GM23248 (cell line): ENCODE measurements at regions not wholly inside any gene's neighbourhood (a gene's known extent, or its start where the extent isn't known, plus 50 kb on each side); places are given as distances from the start of the nearest gene placed in this dataset.

ENCODE experiments used
- DNase-seq: peaks from one replicate; pipeline ENCODE4 v3.0.0-alpha.2; 2015
- H2AFZ ChIP-seq: fragments of 200-600 bp; sonication (generic); 2 replicates; pipeline ENCODE4 v1.6.1; 2016; ENCODE audit warnings: antibody characterized with exemption
- H3F3A ChIP-seq: fragments of 200-600 bp; sonication (generic); 2 replicates; pipeline ENCODE4 v1.6.1; 2016; ENCODE audit warnings: mild to moderate bottlenecking, antibody characterized with exemption, mixed run types; ENCODE audit not compliant: insufficient read depth
- H3K27ac ChIP-seq: fragments of 200-600 bp; sonication (generic); 2 replicates; pipeline ENCODE4 v1.5.1; 2016; ENCODE audit warnings: mild to moderate bottlenecking
- H3K27me3 ChIP-seq: fragments of 200-600 bp; sonication (generic); replicated peaks from 2 replicates; pipeline ENCODE4 v1.6.1; 2016; ENCODE audit warnings: mild to moderate bottlenecking; ENCODE audit not compliant: insufficient read depth
- H3K36me3 ChIP-seq: fragments of 200-600 bp; sonication (generic); 2 replicates; pipeline ENCODE4 v1.6.1; 2016; ENCODE audit warnings: low read depth, mild to moderate bottlenecking
- H3K4me1 ChIP-seq: fragments of 200-600 bp; sonication (generic); 2 replicates; pipeline ENCODE4 v1.6.1; 2016; ENCODE audit warnings: mild to moderate bottlenecking; ENCODE audit not compliant: insufficient read depth
- H3K4me2 ChIP-seq: fragments of 200-600 bp; sonication (generic); one replicate; pipeline ENCODE4 v1.6.1; 2016; ENCODE audit warnings: mild to moderate bottlenecking; ENCODE audit not compliant: unreplicated experiment
- H3K4me3 ChIP-seq: fragments of 200-600 bp; sonication (generic); 2 replicates; pipeline ENCODE4 v1.5.1; 2016; ENCODE audit warnings: mild to moderate bottlenecking
- H3K79me2 ChIP-seq: fragments of 200-600 bp; sonication (generic); 2 replicates; pipeline ENCODE4 v1.6.1; 2016; ENCODE audit warnings: mild to moderate bottlenecking; ENCODE audit not compliant: insufficient read depth
- H3K9ac ChIP-seq: fragments of 200-600 bp; sonication (generic); 2 replicates; pipeline ENCODE4 v1.6.1; 2016; ENCODE audit warnings: mild to moderate bottlenecking
- H3K9me2 ChIP-seq: fragments of 200-600 bp; sonication (generic); 2 replicates; pipeline ENCODE4 v1.6.1; 2016; ENCODE audit warnings: mixed run types, mild to moderate bottlenecking, moderate library complexity; ENCODE audit not compliant: insufficient read depth
- H3K9me3 ChIP-seq: fragments of 200-600 bp; sonication (generic); one replicate; pipeline ENCODE4 v1.6.1; 2017; ENCODE audit warnings: low read depth
- H4K20me1 ChIP-seq: fragments of 200-600 bp; sonication (generic); 2 replicates; pipeline ENCODE4 v1.6.0; 2016; ENCODE audit not compliant: insufficient read depth
- EZH2 ChIP-seq: fragments of 200-600 bp; sonication (generic); IDR thresholded peaks from 2 replicates; pipeline ENCODE4 v1.6.1; 2018; ENCODE audit warnings: antibody characterized with exemption, mild to moderate bottlenecking; ENCODE audit not compliant: insufficient read depth, poor library complexity, severe bottlenecking
- EZH2phosphoT487 ChIP-seq: fragments of 200-600 bp; sonication (generic); IDR thresholded peaks from 2 replicates; pipeline ENCODE4 v1.6.1; 2018; ENCODE audit warnings: antibody characterized with exemption, moderate library complexity, mild to moderate bottlenecking, low read depth; ENCODE audit not compliant: insufficient read depth
- WGBS, 2 experiments: methylation state at CpG; one replicate each; pipeline ENCODE4 v1.1.6; 2015 to 2017; ENCODE audit warnings: low lambda C conversion rate in 2 of 2, low coverage in 1 of 2; ENCODE audit errors: missing lambda C conversion rate in 2 of 2; 5-methylcytosine and 5-hydroxymethylcytosine counted together
- in situ Hi-C: fragments of 300-500 bp; cut with MboI; formaldehyde crosslinking; loops from 2 replicates; pipeline ENCODE4 v1.15.0; 2020

GRCh38 chr12:13380297-13380696 lies 183.8 kb downstream of the EMP1 start:
- Histone ChIP-seq H4K20me1 (no peaks in the 10 kb centered on the region), H3F3A (no peaks in the 10 kb centered on the region), H3K4me3 (no peak overlapping the region), H3K27me3 (peaks cover 19% of the 10 kb centered on the region), H3K27ac (no peak overlapping the region), H2AFZ (no peak overlapping the region), H3K9me2 (no peaks in the 10 kb centered on the region), H3K4me2 (no peak overlapping the region), H3K79me2 (no peaks in the 10 kb centered on the region), H3K36me3 (no peaks in the 10 kb centered on the region), H3K9me3 (no peaks in the 10 kb centered on the region), H3K9ac (no peak overlapping the region), H3K4me1 (no peaks in the 10 kb centered on the region)
- in situ Hi-C loops: no loop called here
- DNase-seq: no peak
- WGBS, 2 experiments: 19 to 42% methylated on average over 3 of the region's 3 CpGs
- TF ChIP-seq EZH2: no peak
- no peak for TF ChIP-seq EZH2phosphoT487

- no peak for TF ChIP-seq EZH2phosphoT487
- TF ChIP-seq EZH2: no peak
- Histone ChIP-seq H3K4me3 (no peak overlapping the region), H3K9me2 (no peaks in the 10 kb centered on the region), H3K79me2 (no peaks in the 10 kb centered on the region), H3K9me3 (no peaks in the 10 kb centered on the region), H3K36me3 (no peaks in the 10 kb centered on the region), H3K27me3 (peaks cover 19% of the 10 kb centered on the region), H3K27ac (no peak overlapping the region), H3K9ac (no peak overlapping the region), H4K20me1 (no peaks in the 10 kb centered on the region), H3K4me2 (no peak overlapping the region), H2AFZ (no peak overlapping the region), H3F3A (no peaks in the 10 kb centered on the region), H3K4me1 (no peaks in the 10 kb centered on the region)
- no peak for DNase-seq
- in situ Hi-C loops: no loop called here
- 23 to 29% methylated on average over 3 of the region's 3 CpGs for WGBS, 2 experiments
Measured at GRCh38 chr12:13379531-13380188, 183.1 kb downstream of the EMP1 start.

DNA sequence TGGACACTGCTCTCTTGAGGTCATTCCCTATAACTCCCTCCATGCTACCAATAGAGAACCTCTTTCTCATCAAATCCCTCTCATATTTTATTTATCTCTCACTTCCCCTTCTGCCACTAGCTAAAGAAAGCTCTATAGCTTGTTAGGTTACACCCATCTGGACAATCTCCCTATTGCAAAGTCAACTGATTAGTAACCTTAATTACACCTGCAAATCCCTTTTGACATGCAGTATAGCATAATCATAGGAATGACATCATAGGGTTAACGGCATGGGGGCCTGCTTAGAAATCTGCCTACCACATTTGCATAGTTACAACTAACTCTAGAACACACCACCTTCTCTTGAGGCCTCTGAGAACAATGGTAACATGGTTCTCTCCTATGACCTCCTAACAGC lies 181.2 kb downstream of the EMP1 start:
- Histone ChIP-seq H3K9ac (no peak overlapping the region), H3K27ac (no peak overlapping the region), H3K4me1 (no peaks in the 10 kb centered on the region), H3K27me3 (peaks cover 30% of the 10 kb centered on the region), H4K20me1 (no peaks in the 10 kb centered on the region), H3K79me2 (no peaks in the 10 kb centered on the region), H3K9me2 (no peaks in the 10 kb centered on the region), H3F3A (no peaks in the 10 kb centered on the region), H3K36me3 (no peaks in the 10 kb centered on the region), H3K4me2 (no peak overlapping the region), H3K9me3 (no peaks in the 10 kb centered on the region), H3K4me3 (no peak overlapping the region), H2AFZ (no peak overlapping the region)
- no peak for TF ChIP-seq EZH2phosphoT487
- TF ChIP-seq EZH2: no peak
- no peak for DNase-seq
- 15 to 28% methylated on average over 1 of the region's 1 CpG for WGBS, 2 experiments
- in situ Hi-C loops: no loop called here

DNA sequence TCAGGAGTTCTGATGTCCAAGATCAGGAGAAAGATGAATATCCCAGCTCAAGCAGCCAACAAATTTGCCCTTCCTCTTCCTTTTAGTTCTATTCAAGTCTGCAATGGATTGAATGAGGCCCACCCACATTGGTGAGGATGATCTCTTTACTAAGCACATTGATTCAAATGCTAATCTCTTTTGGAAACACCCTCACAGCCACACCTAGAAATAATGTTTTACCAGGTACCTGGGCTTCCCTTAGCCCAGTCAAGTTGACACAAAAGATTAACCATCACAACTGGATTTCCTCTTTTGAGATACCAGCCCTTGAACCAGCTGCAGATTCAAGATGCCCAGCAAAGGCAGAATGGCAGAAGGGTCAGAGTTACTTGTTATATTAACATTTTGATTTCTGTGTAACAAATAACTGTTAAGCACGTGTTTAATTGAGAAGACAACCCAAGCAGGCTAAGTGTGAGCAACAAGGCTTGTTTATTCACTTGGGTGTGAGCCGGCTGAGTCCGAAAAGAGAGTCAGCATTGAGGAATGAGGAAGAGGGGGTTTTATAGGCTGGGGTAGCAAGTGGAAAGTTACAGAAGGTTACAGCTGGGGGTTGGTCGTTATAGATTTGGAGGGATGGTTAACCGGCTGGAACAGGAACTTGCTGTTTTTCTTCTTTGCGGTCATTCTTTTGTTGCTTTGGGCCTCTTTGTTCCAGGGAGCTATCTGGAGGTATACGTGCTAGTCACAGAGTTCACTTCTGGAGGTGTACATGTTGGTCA lies 180.3 kb downstream of the EMP1 start:
- H2AFZ ChIP-seq: no peak overlapping the region
- 76% methylated on average over 7 of the region's 7 CpGs for WGBS, 2 experiments
- no peaks in the 10 kb centered on the region for H3K79me2 ChIP-seq
- H3K27ac ChIP-seq: no peak overlapping the region
- no peak for DNase-seq
- no peak overlapping the region for H3K4me2 ChIP-seq
- in situ Hi-C loops: no loop called here
- no peak overlapping the region for H3K9ac ChIP-seq
- H3K4me3 ChIP-seq: no peak overlapping the region
- H3F3A ChIP-seq: no peaks in the 10 kb centered on the region
- TF ChIP-seq EZH2phosphoT487: no peak
- no peak for TF ChIP-seq EZH2
- no peaks in the 10 kb centered on the region for H4K20me1 ChIP-seq
- no peaks in the 10 kb centered on the region for H3K9me3 ChIP-seq
- H3K9me2 ChIP-seq: no peaks in the 10 kb centered on the region
- H3K4me1 ChIP-seq: no peaks in the 10 kb centered on the region
- H3K27me3 ChIP-seq: peaks cover 32% of the 10 kb centered on the region
- H3K36me3 ChIP-seq: no peaks in the 10 kb centered on the region
